DND-41 (cell line): ENCODE measurements at regions not wholly inside any gene's neighbourhood (a gene's known extent, or its start where the extent isn't known, plus 50 kb on each side); places are given as distances from the start of the nearest gene placed in this dataset.

Experiments used
- CTCF ChIP-seq: IDR thresholded peaks from 2 replicates; pipeline ENCODE4 v1.5.1; 2012; ENCODE audit warnings: borderline replicate concordance, low read length, moderate library complexity, mild to moderate bottlenecking; ENCODE audit not compliant: poor library complexity, severe bottlenecking; ENCODE audit errors: extremely low read depth
- EZH2 ChIP-seq: IDR thresholded peaks from 3 replicates; pipeline ENCODE4 v1.6.1; 2012; ENCODE audit warnings: borderline replicate concordance, low read depth, mild to moderate bottlenecking, moderate library complexity, low read length, inconsistent platforms; ENCODE audit not compliant: severe bottlenecking

- TF ChIP-seq CTCF: no peak
- no peak for TF ChIP-seq EZH2
These were observed 182.7 kb downstream of the OLFM1 start for GRCh38 chr9:135269912-135270830.
